Esophagus muscularis mucosa (tissue), 4 donors: ENCODE measurements at regions not wholly inside any gene's neighbourhood (a gene's known extent, or its start where the extent isn't known, plus 50 kb on each side); places are given as distances from the start of the nearest gene placed in this dataset.

Experiments used
- DNase-seq: peaks from one replicate; pipeline ENCODE4 v3.0.0-alpha.2; 2017; ENCODE audit errors: extremely low spot score
- H3K27ac ChIP-seq, 4 donors: fragments of 200-600 bp; sonication (generic); replicated peaks in 1 of 4; 1 replicate in 3 of 4; 2 replicates in 1 of 4; pipeline ENCODE4 v1.5.1; 2016 to 2019; ENCODE audit warnings: mild to moderate bottlenecking in 1 of 4
- H3K27me3 ChIP-seq, 4 donors: fragments of 200-600 bp; sonication (generic); one replicate each; pipeline versions ENCODE4 v1.5.1 to v1.6.0; 2016 to 2019
- H3K36me3 ChIP-seq, 4 donors: fragments of 200-600 bp; sonication (generic); one replicate each; pipeline ENCODE4 v1.5.1; 2016 to 2019
- H3K4me1 ChIP-seq, 4 donors: fragments of 200-600 bp; sonication (generic); one replicate each; pipeline ENCODE4 v1.5.1; 2016 to 2019
- H3K4me3 ChIP-seq, 4 donors: fragments of 200-600 bp; sonication (generic); 1 replicate in 2 of 4; 2 replicates in 2 of 4; pipeline ENCODE4 v1.5.1; 2016 to 2019; ENCODE audit warnings: mild to moderate bottlenecking in 4 of 4, moderate library complexity in 1 of 4
- H3K9me3 ChIP-seq, 4 donors: fragments of 200-600 bp; sonication (generic); 1 replicate in 3 of 4; 2 replicates in 1 of 4; pipeline ENCODE4 v1.5.1; 2016 to 2019
- EP300 ChIP-seq: sonication (generic); formaldehyde crosslinking; IDR thresholded peaks from one replicate; pipeline ENCODE4 v1.6.1; 2017; ENCODE audit warnings: antibody characterized with exemption
- POLR2A ChIP-seq: fragments of 450-650 bp; IDR thresholded peaks from one replicate; pipeline ENCODE4 v1.6.1; 2017; ENCODE audit warnings: antibody characterized with exemption, moderate library complexity, mild to moderate bottlenecking, low read depth
- POLR2AphosphoS5 ChIP-seq, 2 donors: sonication (generic); formaldehyde crosslinking; IDR thresholded peaks; one replicate each; pipeline ENCODE4 v1.6.1; 2017; ENCODE audit warnings: antibody characterized with exemption in 2 of 2
- WGBS: methylation state at CpG from one replicate; pipeline ENCODE4 v1.1.5; 2018; 5-methylcytosine and 5-hydroxymethylcytosine counted together
- intact Hi-C: fragments of 100-400 bp; cut with DNase I; formaldehyde crosslinking; loops from one replicate; pipeline ENCODE4 v1.15.1; 2023
- TF ChIP-seq, protein P1 (sequence below), 3 experiments: fragments of 200-600 bp in 2 of 3; fragments of 450-650 bp in 1 of 3; sonication (generic) in 2 of 3; IDR thresholded peaks; one replicate each; pipeline ENCODE4 v1.5.1; 2017 to 2019; ENCODE audit warnings: antibody characterized with exemption in 3 of 3, mild to moderate bottlenecking in 2 of 3, moderate library complexity in 1 of 3

DNA sequence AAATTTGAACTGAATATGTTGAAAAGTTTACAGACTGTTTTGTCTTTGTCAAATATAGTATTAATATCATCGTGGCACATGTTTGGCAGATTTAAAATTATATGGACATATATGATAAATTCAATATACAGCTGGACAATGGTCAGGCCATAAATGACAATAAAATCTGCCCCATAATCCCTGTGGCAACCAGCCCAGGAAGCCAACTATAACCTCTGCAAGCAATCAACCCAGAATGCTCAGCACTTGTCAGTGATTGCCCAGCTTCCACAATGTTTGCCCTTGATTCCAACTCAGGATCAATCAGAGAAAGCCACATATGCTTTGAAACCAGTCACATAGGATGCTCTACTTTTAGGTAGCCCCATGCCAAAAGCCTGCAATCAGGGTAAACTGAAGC, 671.9 kb downstream of the SUCLG1 start:
- Histone ChIP-seq H3K4me3 (no peak overlapping the region), H3K9me3 (no peaks in the 10 kb centered on the region), H3K36me3 (no peaks in the 10 kb centered on the region), H3K27ac (no peak overlapping the region), H3K27me3 (no peaks in the 10 kb centered on the region), H3K4me1 (no peaks in the 10 kb centered on the region)
- WGBS = 65% methylated on average over 1 of the region's 1 CpG
- no peak for DNase-seq
- no peak for TF ChIP-seq EP300
- intact Hi-C loops = no loop called here

DNA sequence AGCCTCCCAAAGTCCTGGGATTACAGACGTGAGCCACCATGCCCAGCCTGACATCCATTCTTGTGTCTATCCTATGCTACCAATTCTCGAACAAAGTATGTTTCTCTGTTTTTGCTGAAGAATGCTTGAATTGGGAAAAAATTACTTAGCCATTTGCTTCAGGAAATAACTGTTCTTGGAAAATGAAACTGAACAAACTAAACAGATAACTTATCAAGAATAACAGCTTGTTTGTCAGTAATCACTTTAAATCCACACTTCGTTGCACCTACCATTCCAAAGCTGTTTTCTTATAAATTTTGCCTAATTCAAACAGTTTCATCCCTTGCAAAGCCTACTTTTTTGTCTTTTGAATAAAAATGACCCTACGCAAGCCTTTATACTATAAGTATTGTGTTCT, 672.9 kb downstream of the SUCLG1 start:
- Histone ChIP-seq H3K9me3 (no peaks in the 10 kb centered on the region), H3K4me3 (no peak overlapping the region), H3K27ac (no peak overlapping the region), H3K36me3 (no peaks in the 10 kb centered on the region), H3K27me3 (no peaks in the 10 kb centered on the region), H3K4me1 (no peaks in the 10 kb centered on the region)
- no peak for DNase-seq
- WGBS = 89% methylated on average over 4 of the region's 4 CpGs
- TF ChIP-seq POLR2AphosphoS5 (IDR thresholded peaks at IDR 0.05) (no peak), EP300 (no peak), POLR2A (no peak)
- TF ChIP-seq, protein P1, sequence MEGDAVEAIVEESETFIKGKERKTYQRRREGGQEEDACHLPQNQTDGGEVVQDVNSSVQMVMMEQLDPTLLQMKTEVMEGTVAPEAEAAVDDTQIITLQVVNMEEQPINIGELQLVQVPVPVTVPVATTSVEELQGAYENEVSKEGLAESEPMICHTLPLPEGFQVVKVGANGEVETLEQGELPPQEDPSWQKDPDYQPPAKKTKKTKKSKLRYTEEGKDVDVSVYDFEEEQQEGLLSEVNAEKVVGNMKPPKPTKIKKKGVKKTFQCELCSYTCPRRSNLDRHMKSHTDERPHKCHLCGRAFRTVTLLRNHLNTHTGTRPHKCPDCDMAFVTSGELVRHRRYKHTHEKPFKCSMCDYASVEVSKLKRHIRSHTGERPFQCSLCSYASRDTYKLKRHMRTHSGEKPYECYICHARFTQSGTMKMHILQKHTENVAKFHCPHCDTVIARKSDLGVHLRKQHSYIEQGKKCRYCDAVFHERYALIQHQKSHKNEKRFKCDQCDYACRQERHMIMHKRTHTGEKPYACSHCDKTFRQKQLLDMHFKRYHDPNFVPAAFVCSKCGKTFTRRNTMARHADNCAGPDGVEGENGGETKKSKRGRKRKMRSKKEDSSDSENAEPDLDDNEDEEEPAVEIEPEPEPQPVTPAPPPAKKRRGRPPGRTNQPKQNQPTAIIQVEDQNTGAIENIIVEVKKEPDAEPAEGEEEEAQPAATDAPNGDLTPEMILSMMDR (IDR thresholded peaks at IDR 0.05) = no peak
- intact Hi-C loops = no loop called here

DNA sequence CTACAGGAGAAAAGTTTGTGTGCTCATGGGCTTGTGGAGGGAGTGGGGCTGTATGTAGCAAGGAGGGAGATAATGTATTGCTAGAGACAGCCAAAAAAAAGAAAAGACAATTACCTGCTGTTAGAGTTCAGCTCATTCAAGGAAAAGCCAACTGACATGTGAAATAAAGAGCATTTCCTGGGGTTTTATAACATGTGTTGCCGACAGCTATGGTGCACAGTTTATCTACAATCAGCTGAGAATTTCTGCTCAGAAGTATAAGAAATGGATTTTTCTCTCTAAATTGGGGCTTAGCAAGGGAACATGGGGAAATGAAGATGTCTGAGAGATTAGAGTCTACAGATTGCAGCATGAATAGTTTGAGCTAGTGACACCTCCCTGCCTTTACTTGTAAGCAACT, 674.1 kb downstream of the SUCLG1 start:
- 19% methylated on average over 1 of the region's 1 CpG for WGBS
- no peaks in the 10 kb centered on the region for H3K36me3 ChIP-seq
- DNase-seq = no peak
- TF ChIP-seq POLR2A = no peak
- no peak for TF ChIP-seq POLR2AphosphoS5 (IDR thresholded peaks at IDR 0.05)
- no peak for TF ChIP-seq EP300
- TF ChIP-seq, protein P1 (IDR thresholded peaks at IDR 0.05) = no peak
- no peak overlapping the region for H3K27ac ChIP-seq
- intact Hi-C loops = no loop called here
- no peak overlapping the region for H3K4me3 ChIP-seq
- H3K9me3 ChIP-seq = no peaks in the 10 kb centered on the region
- H3K27me3 ChIP-seq = no peaks in the 10 kb centered on the region
- H3K4me1 ChIP-seq = no peaks in the 10 kb centered on the region

DNA sequence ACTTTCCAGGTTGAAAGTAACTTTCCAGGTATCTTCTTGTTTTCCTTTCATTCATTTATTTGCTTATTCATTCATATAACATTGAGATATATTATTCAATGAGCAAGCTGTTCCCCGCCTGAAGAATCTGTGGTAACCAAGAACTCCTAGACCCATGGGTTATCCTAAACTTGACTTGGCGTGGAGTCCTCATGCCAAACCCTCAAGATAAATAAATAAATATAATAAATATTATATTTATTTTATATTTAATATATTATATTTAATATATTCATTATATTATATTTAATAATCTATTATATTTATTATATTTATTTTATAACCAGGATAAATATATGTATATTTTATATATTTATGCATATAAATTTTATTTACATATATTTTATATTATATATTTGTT, 674.8 kb downstream of the SUCLG1 start:
- 92% methylated on average over 2 of the region's 2 CpGs for WGBS
- Histone ChIP-seq H3K9me3 (no peaks in the 10 kb centered on the region), H3K27me3 (no peaks in the 10 kb centered on the region), H3K4me1 (no peaks in the 10 kb centered on the region), H3K4me3 (no peak overlapping the region), H3K36me3 (no peaks in the 10 kb centered on the region), H3K27ac (no peak overlapping the region)
- no peak for DNase-seq
- intact Hi-C loops = no loop called here
- TF ChIP-seq EP300 (no peak), POLR2AphosphoS5 (IDR thresholded peaks at IDR 0.05) (no peak), POLR2A (no peak)
- TF ChIP-seq, protein P1 (IDR thresholded peaks at IDR 0.05) = no peak

DNA sequence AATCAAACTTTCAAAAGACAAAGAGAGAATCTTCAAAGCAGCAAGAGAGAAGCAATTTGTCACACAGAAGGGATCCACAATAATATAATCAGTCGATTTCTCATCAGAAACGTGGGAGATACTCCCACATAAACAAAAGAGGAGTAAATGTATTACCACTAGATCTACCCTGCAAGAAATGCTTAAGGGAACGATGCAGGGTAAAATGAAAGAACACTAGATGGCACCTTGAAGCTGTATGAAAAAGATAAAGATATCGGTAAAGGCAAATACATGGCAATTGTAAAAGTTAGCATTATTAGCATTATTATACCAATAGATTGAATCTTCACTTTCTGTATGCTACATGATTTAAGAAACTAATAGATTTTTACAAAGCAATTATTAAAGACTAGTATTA, 677.0 kb downstream of the SUCLG1 start:
- intact Hi-C loops = no loop called here

More for the DNA sequence above, 677.0 kb downstream of the SUCLG1 start:
- Histone ChIP-seq H3K36me3 (no peaks in the 10 kb centered on the region), H3K9me3 (no peaks in the 10 kb centered on the region), H3K4me3 (no peak overlapping the region), H3K27me3 (no peaks in the 10 kb centered on the region), H3K4me1 (no peaks in the 10 kb centered on the region), H3K27ac (no peak overlapping the region)
- no peak for TF ChIP-seq POLR2A
- TF ChIP-seq, protein P1 (IDR thresholded peaks at IDR 0.05) = no peak
- no peak for TF ChIP-seq POLR2AphosphoS5 (IDR thresholded peaks at IDR 0.05)
- no peak for DNase-seq
- WGBS = 62% methylated on average over 4 of the region's 4 CpGs
